GM19468 (cell line): ENCODE measurements at regions not wholly inside any gene's neighbourhood (a gene's known extent, or its start where the extent isn't known, plus 50 kb on each side); places are given as distances from the start of the nearest gene placed in this dataset.
"Not testable (repeated sequence)": the region's sequence is repeated elsewhere in the genome, so short reads cannot be mapped to it uniquely, and the experiment has no call there.

Experiments
- ATAC-seq: cut with Tn5 transposase; IDR thresholded peaks from one replicate; pipeline ENCODE4 v1.9.1; 2021; ENCODE audit warnings: mild to moderate bottlenecking, moderate library complexity, moderate number of reproducible peaks; ENCODE audit not compliant: unreplicated experiment; ENCODE audit errors: extremely low read depth

- no peak for ATAC-seq
These were observed 63.9 kb downstream of the MAT2B start for GRCh38 chr5:163569284-163569683.

DNA sequence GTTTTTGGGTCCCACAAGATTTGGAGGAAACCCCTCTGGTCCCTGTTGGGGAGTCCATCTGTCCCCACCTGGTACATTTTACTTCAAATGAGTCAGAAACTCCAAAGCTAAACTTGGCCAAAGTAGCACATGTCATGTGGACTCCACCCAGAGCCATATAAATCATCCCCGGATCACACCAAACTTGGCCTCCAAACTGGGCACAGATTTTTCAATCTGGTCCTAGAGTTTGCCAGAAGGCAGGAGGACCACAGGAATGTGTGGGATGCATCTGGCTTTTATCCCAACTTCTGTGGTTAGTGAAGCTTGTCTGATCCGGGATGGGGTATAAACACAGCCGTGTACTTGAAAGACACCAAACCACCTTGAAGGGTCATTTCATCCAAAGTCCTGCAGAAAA is 66.3 kb downstream of the MAT2B start:
- ATAC-seq, result no peak

DNA sequence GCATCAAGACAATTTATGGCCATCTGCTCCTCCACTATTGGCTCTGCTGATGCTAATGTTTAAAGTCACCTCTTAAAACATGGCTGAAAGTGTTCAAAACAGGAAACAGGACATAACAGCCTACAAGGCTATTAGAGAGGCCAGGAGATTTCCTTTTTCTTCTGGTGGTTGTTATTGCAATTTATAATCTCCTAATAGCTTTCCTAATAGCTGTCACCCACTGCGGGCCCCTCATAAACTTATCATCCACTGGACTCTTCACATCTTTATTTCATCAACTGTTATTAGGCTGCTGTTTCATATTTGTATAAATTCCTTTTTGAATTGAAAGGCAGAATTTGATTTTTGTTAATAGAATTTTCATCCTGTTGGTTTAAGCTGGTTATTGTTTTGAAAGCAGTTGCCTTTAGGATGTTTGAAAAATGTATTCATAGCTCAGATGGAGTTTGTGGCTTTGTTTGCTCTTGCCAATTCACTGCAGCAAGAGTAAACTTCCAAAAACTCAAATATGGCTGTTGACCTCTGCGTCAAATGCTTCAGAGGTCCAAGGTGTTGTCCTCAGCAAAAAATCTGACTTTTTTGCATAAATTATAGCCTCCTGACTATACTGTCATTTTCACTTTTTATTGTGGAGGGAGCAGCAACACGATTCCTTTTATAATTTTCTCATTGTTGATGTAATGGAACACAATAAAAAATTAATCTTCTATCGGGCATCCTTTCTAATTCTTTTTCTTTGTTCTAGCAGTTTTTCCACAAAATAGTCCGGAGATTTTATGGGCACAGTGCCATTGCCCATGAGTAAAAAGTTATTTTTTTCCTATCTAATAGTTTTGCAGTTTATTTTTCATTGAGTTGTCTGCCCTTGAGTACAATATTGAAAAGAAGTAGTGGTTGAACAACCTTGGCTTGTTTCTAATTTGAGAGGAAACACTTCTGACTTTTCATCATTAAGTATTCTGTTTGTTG is 69.3 kb downstream of the MAT2B start:
- no peak for ATAC-seq

DNA sequence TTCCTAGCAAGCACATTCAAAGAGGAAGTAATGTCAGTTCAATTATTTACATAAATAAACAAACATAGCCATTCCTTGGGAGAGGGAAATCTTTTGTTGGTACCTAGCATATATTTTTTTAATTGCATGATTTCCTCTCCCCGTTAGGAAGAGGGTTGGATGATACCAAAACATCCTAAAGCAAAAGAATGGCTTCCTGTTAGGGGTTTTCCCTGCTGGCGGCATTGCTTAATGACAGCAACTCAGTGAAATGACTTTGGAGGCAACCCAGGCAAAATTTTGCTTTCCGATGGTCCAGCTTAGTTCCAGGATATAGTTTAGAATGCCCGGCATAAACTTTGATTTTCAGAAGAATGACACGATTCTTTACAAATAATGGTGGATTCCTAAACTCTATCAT is 73.2 kb downstream of the MAT2B start:
- ATAC-seq, result no peak

- ATAC-seq, result no peak
These were observed 74.3 kb downstream of the MAT2B start for GRCh38 chr5:163579729-163580128.

DNA sequence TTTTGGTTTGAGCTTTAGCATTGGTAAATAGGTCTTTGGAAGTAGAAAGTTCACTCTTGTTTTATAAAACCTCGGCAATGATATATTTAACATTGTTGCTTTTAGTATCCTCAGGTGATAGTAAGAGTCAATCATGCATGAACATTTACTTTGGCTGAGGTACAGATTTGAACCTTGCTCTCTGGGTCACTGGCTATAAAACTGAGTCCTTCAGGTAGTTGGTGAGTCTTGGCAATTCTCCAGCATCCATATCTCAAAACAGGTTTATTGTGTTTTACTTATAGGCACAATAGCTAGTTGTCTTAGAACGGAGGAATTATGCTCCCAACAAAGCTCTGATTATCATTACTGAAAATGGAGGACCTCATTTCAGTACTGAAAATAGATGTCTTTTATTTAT is 75.1 kb downstream of the MAT2B start:
- no peak for ATAC-seq

GRCh38 chr5:163583491-163584153 is 78.2 kb downstream of the MAT2B start:
- ATAC-seq, result not testable (repeated sequence)

DNA sequence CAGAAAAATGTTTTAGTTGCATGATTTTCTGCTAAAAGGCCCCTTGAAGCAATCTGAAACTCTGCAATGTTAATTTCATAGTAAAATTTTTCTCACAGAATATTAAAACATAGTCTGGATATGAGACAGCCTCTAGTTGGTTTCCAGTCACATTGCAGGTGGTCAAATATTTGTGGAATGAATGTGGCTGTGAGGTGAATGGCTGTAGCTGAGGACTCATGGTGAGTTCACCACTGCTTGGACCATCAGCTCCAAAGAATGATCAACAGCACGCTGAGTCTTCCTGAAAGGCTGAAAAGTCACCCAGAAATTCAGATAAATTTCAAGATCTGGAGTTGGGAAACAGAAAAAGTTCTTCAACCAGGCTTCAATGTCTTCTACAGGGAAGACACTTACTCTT is 79.8 kb downstream of the MAT2B start:
- no peak for ATAC-seq

DNA sequence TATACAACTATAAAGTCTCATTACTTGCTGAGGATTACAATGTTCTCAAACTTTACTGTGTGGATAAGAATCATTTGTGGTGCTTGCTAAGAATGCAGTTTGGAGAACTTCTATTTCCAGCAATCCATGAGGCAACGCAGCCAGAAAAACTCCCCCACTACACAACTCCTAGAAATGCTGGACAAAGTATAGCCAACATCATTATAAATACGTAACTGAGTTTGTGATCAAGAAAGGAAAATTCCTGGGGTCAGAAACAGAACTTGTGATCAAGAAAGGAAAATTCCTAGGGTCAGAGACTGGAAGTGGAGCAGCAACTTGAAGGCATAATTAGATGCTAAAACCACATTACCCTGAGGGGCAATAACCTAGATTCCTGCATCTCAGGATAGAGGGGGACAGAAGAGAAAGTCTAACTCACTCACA is 81.1 kb downstream of the MAT2B start:
- ATAC-seq, result no peak

GRCh38 chr5:163594951-163595350 is 89.5 kb downstream of the MAT2B start:
- no peak for ATAC-seq

DNA sequence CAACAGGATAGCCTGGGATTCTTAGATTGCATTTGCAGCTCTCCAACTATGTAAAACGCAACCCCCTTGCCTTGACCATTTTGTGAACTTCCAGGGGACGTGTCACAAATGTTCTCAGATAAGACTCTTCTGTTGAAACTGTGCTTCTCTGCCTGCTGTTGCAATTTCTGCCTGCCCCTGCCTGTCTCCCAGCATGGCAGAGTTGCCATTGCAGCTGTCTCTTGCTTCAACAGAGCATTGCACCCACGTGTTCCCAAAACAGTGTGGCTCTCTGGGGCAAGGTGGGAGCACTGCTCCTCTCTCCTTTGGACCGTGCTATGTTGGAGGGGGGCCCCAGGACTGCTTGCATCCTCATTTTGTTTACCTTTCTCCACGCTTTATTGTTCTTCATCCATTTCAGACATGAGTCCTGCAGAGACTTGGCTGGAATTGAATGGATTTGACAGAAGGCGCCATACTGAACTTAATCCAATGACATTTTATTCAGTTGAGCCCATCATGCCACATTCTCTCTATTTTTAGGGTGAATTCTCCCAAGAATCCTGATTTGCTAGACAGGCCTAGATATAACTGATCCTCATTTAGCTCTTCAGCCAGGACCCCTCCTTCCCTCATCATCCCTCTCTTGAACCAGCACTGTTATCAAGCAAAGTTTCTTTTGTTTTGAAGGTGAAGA is 90.7 kb downstream of the MAT2B start:
- no peak for ATAC-seq

GRCh38 chr5:163596608-163597315 is 91.3 kb downstream of the MAT2B start:
- no peak for ATAC-seq

- ATAC-seq, result no peak
These were observed 98.6 kb downstream of the MAT2B start for GRCh38 chr5:163604013-163604412.

GRCh38 chr5:163607256-163607655 is 101.8 kb downstream of the MAT2B start:
- ATAC-seq, result no peak

GRCh38 chr5:163608621-163609020 is 103.2 kb downstream of the MAT2B start:
- ATAC-seq, result no peak

DNA sequence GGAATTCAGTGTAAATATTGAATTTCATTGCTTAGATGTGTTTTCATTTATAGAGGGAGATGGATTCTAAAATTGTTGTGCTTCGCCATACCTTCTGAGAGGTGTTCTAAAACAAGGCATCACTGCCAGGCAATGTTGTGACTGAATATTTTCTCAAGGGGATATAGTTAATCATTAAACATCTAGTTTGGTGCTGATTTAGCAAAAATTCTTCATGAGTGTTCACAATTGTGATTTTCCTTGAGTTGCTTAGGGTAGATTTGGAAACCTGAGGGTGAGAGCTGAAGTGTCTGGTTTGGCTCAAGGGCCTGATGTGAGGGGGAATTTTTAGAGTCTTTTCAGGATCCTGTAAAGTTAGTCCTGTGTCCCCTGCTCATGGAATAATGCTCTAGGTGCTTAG is 104.5 kb downstream of the MAT2B start:
- ATAC-seq, result no peak

GRCh38 chr5:163612358-163613149 is 107.1 kb downstream of the MAT2B start:
- ATAC-seq, result no peak

GRCh38 chr5:163613150-163613442 is 107.7 kb downstream of the MAT2B start:
- ATAC-seq, result no peak

- ATAC-seq, result no peak
These were observed 109.4 kb downstream of the MAT2B start for GRCh38 chr5:163614787-163615186.
